ENCODE measurements at regions not wholly inside any gene's neighbourhood (a gene's known extent, or its start where the extent isn't known, plus 50 kb on each side); places are given as distances from the start of the nearest gene placed in this dataset.

GRCh38 chr11:43234881-43235280, 76.9 kb upstream of the API5 start:
- TF ChIP-seq POLR2A (IDR thresholded peaks at IDR 0.05): no peak
- no peak for TF ChIP-seq CTCF (IDR thresholded peaks at IDR 0.05)

All from Peyer's patch (tissue), 4 donors.